Smooth muscle cell (in vitro differentiated cells): ENCODE measurements at regions not wholly inside any gene's neighbourhood (a gene's known extent, or its start where the extent isn't known, plus 50 kb on each side); places are given as distances from the start of the nearest gene placed in this dataset.
"Not testable (repeated sequence)": the region's sequence is repeated elsewhere in the genome, so short reads cannot be mapped to it uniquely, and the experiment has no call there.

Source experiments
- DNase-seq: peaks from one replicate; lab custom pipeline; 2025; ENCODE audit not compliant: unreplicated experiment; lab: John Stamatoyannopoulos, UW
- H2AFZ ChIP-seq: fragments of 200-600 bp; sonication (generic); 2 replicates; pipeline ENCODE4 v1.6.0; 2016; ENCODE audit warnings: antibody characterized with exemption, low read depth, mild to moderate bottlenecking
- H3F3A ChIP-seq: fragments of 200-600 bp; sonication (generic); 2 replicates; pipeline ENCODE4 v1.6.0; 2017; ENCODE audit warnings: antibody characterized with exemption, low read depth
- H3K27ac ChIP-seq: fragments of 200-600 bp; sonication (generic); 2 replicates; pipeline ENCODE4 v1.5.1; 2016; ENCODE audit warnings: low read depth, mild to moderate bottlenecking
- H3K27me3 ChIP-seq: fragments of 200-600 bp; sonication (generic); 2 replicates; pipeline ENCODE4 v1.6.1; 2016; ENCODE audit warnings: low read depth, mild to moderate bottlenecking
- H3K36me3 ChIP-seq: fragments of 200-600 bp; sonication (generic); 2 replicates; pipeline ENCODE4 v1.5.1; 2016; ENCODE audit warnings: low read depth
- H3K4me1 ChIP-seq: fragments of 200-600 bp; sonication (generic); 2 replicates; pipeline ENCODE4 v1.5.1; 2016; ENCODE audit warnings: low read depth
- H3K4me2 ChIP-seq: fragments of 200-600 bp; sonication (generic); 2 replicates; pipeline ENCODE4 v1.6.0; 2016; ENCODE audit warnings: mild to moderate bottlenecking
- H3K4me3 ChIP-seq: fragments of 200-600 bp; sonication (generic); 2 replicates; pipeline ENCODE4 v1.5.1; 2016; ENCODE audit warnings: mild to moderate bottlenecking
- H3K79me2 ChIP-seq: fragments of 200-600 bp; sonication (generic); 2 replicates; pipeline ENCODE4 v1.6.0; 2016; ENCODE audit warnings: low read depth, mild to moderate bottlenecking
- H3K9ac ChIP-seq: fragments of 200-600 bp; sonication (generic); 2 replicates; pipeline ENCODE4 v1.6.0; 2016; ENCODE audit warnings: low read depth
- H3K9me3 ChIP-seq: fragments of 200-600 bp; sonication (generic); replicated peaks from 2 replicates; pipeline ENCODE4 v1.5.1; 2016; ENCODE audit warnings: low read depth
- H4K20me1 ChIP-seq: fragments of 200-600 bp; sonication (generic); 2 replicates; pipeline ENCODE4 v1.6.0; 2016; ENCODE audit warnings: low read depth
- CTCF ChIP-seq: fragments of 200-600 bp; sonication (generic); IDR thresholded peaks from 2 replicates; pipeline ENCODE4 v1.5.1; 2017; ENCODE audit warnings: borderline replicate concordance, mild to moderate bottlenecking, antibody characterized with exemption; ENCODE audit not compliant: insufficient read depth, poor library complexity, severe bottlenecking
- WGBS: methylation state at CpG from one replicate; pipeline ENCODE4 v1.1.7; 2016; ENCODE audit warnings: low lambda C conversion rate; 5-methylcytosine and 5-hydroxymethylcytosine counted together

DNA sequence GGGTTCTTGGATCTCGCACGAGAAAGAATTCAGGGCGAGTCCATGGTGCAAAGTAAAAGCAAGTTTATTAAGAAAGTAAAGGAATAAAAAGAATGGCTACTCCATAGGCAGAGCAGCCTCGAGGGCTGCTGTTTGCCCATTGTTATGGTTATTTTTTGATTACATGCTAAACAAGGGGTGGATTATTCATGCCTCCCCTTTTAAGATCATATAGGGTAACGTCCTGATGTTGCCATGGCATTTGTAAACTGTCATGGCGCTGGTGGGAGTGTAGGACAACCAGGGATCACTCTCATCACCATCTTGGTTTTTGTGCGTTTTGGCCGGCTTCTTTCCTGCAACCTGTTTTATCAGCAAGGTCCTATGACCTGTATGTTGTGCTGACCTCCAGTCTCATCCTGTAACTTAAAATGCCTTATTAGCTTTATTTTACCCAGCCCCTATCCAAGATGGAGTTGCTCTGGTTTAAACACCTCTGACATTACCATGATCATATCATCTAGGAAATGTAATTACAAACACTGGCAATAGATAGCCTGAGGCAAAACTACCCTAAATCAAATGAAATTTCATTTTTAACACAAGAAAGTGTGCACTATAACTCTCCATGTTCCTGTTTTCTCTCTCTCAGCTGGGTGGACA is 94.3 kb upstream of the ATXN3L start:
- no peaks in the 10 kb centered on the region for H3K9me3 ChIP-seq
- TF ChIP-seq CTCF = no peak
- H3F3A ChIP-seq = peaks cover 20% of the 10 kb centered on the region
- no peak overlapping the region for H3K4me3 ChIP-seq
- no peak overlapping the region for H3K4me2 ChIP-seq
- H4K20me1 ChIP-seq = no peaks in the 10 kb centered on the region
- peak overlapping the region; percentile 34 for H2AFZ ChIP-seq
- peaks cover 34% of the 10 kb centered on the region for H3K4me1 ChIP-seq
- H3K27me3 ChIP-seq = no peaks in the 10 kb centered on the region
- no peaks in the 10 kb centered on the region for H3K79me2 ChIP-seq
- DNase-seq = no peak
- H3K9ac ChIP-seq = no peak overlapping the region
- H3K36me3 ChIP-seq = no peaks in the 10 kb centered on the region
- H3K27ac ChIP-seq = peak overlapping the region; percentile 34
- 85% methylated on average over 8 of the region's 8 CpGs for WGBS

DNA sequence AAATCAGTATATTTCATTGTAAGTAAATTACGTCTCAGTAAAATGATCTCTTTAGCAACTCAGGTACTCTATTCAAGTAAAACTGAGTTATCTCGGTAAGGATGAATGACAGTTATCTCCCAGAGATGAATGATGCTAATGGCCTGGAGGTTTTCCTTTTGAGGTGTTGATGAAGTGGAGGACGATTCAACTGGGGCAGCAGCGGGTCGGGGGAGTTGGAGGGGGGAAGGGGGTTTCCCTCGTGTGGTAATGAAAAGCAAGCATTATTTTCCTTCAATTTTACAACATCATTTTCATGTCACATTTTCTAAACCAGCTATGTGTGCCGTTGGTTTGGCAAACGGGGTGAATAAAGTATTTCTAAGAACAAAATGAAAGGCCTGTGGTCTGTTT is 92.4 kb upstream of the ATXN3L start:
- Histone ChIP-seq H3K4me2 (no peak overlapping the region), H3F3A (peaks cover 10% of the 10 kb centered on the region), H4K20me1 (no peaks in the 10 kb centered on the region), H2AFZ (no peak overlapping the region), H3K9ac (no peak overlapping the region), H3K9me3 (no peaks in the 10 kb centered on the region), H3K27me3 (no peaks in the 10 kb centered on the region), H3K36me3 (no peaks in the 10 kb centered on the region), H3K4me1 (peaks cover 23% of the 10 kb centered on the region), H3K79me2 (no peaks in the 10 kb centered on the region), H3K27ac (no peak overlapping the region), H3K4me3 (no peak overlapping the region)
- WGBS = 32% methylated on average over 8 of the region's 8 CpGs
- no peak for TF ChIP-seq CTCF
- DNase-seq = no peak

DNA sequence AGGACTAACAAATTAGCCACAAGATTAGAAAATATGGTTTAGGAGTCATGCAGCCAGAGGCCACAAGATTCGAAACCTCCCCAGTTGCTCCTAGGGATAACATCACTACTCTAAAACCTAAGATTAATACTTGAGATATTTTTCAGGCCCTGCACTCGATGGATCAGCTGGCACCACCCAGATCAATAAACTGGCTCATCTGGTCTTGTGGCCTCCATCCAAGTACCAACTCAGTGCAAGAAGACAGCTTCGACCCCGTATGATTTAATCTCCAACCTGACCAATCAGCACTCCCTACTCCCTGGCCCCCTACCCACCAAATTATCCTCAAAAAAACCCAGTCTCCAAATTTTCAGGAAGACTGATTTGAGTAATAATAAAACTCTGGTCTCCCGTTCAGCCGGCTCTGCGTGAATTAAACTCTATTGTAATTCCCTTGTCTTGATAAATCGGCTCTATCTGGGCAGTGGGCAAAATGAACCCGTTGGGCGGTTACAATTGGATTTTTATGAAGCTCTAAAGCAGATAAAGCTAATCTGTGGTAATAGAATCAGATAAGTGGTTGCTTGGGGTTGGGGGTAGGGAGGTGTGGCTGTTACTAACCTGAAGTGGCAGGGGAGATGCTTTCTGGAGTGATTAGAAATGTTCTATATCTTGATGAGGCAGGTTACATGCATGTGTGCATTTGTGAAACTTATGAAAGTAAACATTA is 91.8 kb upstream of the ATXN3L start:
- Histone ChIP-seq H3K4me2 (no peak overlapping the region), H4K20me1 (no peaks in the 10 kb centered on the region), H3K27me3 (no peaks in the 10 kb centered on the region), H3K36me3 (no peaks in the 10 kb centered on the region), H3F3A (peaks cover 10% of the 10 kb centered on the region), H3K27ac (no peak overlapping the region), H3K4me1 (peaks cover 23% of the 10 kb centered on the region), H2AFZ (peak overlapping the region; percentile 63), H3K9ac (no peak overlapping the region), H3K9me3 (no peaks in the 10 kb centered on the region), H3K4me3 (no peak overlapping the region), H3K79me2 (no peaks in the 10 kb centered on the region)
- no peak for TF ChIP-seq CTCF
- no peak for DNase-seq
- WGBS = 43% methylated on average over 10 of the region's 10 CpGs

DNA sequence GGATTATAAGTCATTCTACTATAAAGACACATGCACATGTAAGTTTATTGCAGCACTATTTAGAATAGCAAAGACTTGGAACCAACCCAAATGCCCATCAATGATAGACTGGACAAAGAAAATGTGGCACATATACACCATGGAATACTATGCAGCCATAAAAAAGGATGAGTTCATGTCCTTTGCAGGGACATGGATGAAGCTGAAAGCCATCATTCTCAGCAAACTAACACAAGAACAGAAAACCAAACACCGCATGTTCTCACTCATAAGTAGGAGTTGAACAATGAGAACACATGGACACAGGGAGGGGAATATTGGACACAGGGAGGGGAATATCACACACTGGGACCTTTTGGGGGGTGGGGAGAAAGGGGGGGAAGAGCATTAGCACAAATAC is 88.7 kb upstream of the ATXN3L start:
- not testable (repeated sequence) for H3K27me3 ChIP-seq, DNase-seq, H3F3A ChIP-seq, H3K4me1 ChIP-seq, H3K9ac ChIP-seq, H2AFZ ChIP-seq, H3K27ac ChIP-seq, H3K4me2 ChIP-seq, H3K36me3 ChIP-seq, H3K79me2 ChIP-seq, H3K4me3 ChIP-seq, H3K9me3 ChIP-seq, H4K20me1 ChIP-seq
- WGBS = 100% methylated on average over 1 of the region's 1 CpG

DNA sequence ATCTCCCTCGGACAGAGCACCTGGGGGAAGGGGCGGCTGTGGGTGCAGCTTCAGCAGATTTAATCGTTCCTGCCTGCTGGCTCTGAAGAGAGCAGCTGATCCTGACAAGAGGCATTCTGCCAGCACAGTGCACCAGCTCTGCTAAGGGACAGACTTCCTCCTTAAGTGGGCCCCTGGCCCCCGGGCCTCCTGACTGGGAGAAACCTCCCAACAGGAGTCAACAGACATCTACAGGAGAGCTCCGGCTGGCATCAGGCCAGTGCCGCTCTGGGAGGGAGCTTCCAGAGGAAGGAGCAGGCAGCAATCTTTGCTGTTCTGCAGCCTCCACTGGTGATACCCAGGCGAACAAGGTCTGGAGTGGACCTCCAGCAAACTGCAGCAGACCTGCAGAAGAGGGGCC is 84.9 kb upstream of the ATXN3L start:
- not testable (repeated sequence) for H3K79me2 ChIP-seq, H3K9me3 ChIP-seq, H3K4me1 ChIP-seq, H3K27me3 ChIP-seq, H4K20me1 ChIP-seq, H3K4me3 ChIP-seq, H3K36me3 ChIP-seq, DNase-seq, H3K27ac ChIP-seq, H3K9ac ChIP-seq, H3K4me2 ChIP-seq, H3F3A ChIP-seq
- peak overlapping the region; percentile 66 for H2AFZ ChIP-seq
- 64% methylated on average over 7 of the region's 7 CpGs for WGBS
